Esophagus muscularis mucosa (tissue), 4 donors: ENCODE measurements at regions not wholly inside any gene's neighbourhood (a gene's known extent, or its start where the extent isn't known, plus 50 kb on each side); places are given as distances from the start of the nearest gene placed in this dataset.
"Not testable (repeated sequence)": the region's sequence is repeated elsewhere in the genome, so short reads cannot be mapped to it uniquely, and the experiment has no call there.

Source experiments
- DNase-seq: peaks from one replicate; pipeline ENCODE4 v3.0.0-alpha.2; 2017; ENCODE audit errors: extremely low spot score
- H3K27ac ChIP-seq, 4 donors: fragments of 200-600 bp; sonication (generic); replicated peaks in 1 of 4; 1 replicate in 3 of 4; 2 replicates in 1 of 4; pipeline ENCODE4 v1.5.1; 2016 to 2019; ENCODE audit warnings: mild to moderate bottlenecking in 1 of 4
- H3K27me3 ChIP-seq, 4 donors: fragments of 200-600 bp; sonication (generic); one replicate each; pipeline versions ENCODE4 v1.5.1 to v1.6.0; 2016 to 2019
- H3K36me3 ChIP-seq, 4 donors: fragments of 200-600 bp; sonication (generic); one replicate each; pipeline ENCODE4 v1.5.1; 2016 to 2019
- H3K4me1 ChIP-seq, 4 donors: fragments of 200-600 bp; sonication (generic); one replicate each; pipeline ENCODE4 v1.5.1; 2016 to 2019
- H3K4me3 ChIP-seq, 4 donors: fragments of 200-600 bp; sonication (generic); 1 replicate in 2 of 4; 2 replicates in 2 of 4; pipeline ENCODE4 v1.5.1; 2016 to 2019; ENCODE audit warnings: mild to moderate bottlenecking in 4 of 4, moderate library complexity in 1 of 4
- H3K9me3 ChIP-seq, 4 donors: fragments of 200-600 bp; sonication (generic); 1 replicate in 3 of 4; 2 replicates in 1 of 4; pipeline ENCODE4 v1.5.1; 2016 to 2019
- CTCF ChIP-seq, 3 experiments: fragments of 200-600 bp in 2 of 3; fragments of 450-650 bp in 1 of 3; sonication (generic) in 2 of 3; IDR thresholded peaks; one replicate each; pipeline ENCODE4 v1.5.1; 2017 to 2019; ENCODE audit warnings: antibody characterized with exemption in 3 of 3, mild to moderate bottlenecking in 2 of 3, moderate library complexity in 1 of 3
- EP300 ChIP-seq: sonication (generic); formaldehyde crosslinking; IDR thresholded peaks from one replicate; pipeline ENCODE4 v1.6.1; 2017; ENCODE audit warnings: antibody characterized with exemption
- POLR2A ChIP-seq: fragments of 450-650 bp; IDR thresholded peaks from one replicate; pipeline ENCODE4 v1.6.1; 2017; ENCODE audit warnings: antibody characterized with exemption, moderate library complexity, mild to moderate bottlenecking, low read depth
- POLR2AphosphoS5 ChIP-seq, 2 donors: sonication (generic); formaldehyde crosslinking; IDR thresholded peaks; one replicate each; pipeline ENCODE4 v1.6.1; 2017; ENCODE audit warnings: antibody characterized with exemption in 2 of 2
- WGBS: methylation state at CpG from one replicate; pipeline ENCODE4 v1.1.5; 2018; 5-methylcytosine and 5-hydroxymethylcytosine counted together
- intact Hi-C: fragments of 100-400 bp; cut with DNase I; formaldehyde crosslinking; loops from one replicate; pipeline ENCODE4 v1.15.1; 2023

GRCh38 chr6:11943060-11943459, 69.1 kb upstream of the HIVEP1 start:
- WGBS = 94% methylated on average over 5 of the region's 5 CpGs
- Histone ChIP-seq H3K4me1 (no peaks in the 10 kb centered on the region), H3K27me3 (no peaks in the 10 kb centered on the region), H3K36me3 (no peaks in the 10 kb centered on the region), H3K9me3 (no peaks in the 10 kb centered on the region), H3K4me3 (no peak overlapping the region), H3K27ac (no peak overlapping the region)
- intact Hi-C loops = no loop called here
- DNase-seq = no peak
- TF ChIP-seq POLR2A (no peak), POLR2AphosphoS5 (IDR thresholded peaks at IDR 0.05) (no peak), EP300 (no peak), CTCF (IDR thresholded peaks at IDR 0.05) (no peak)

GRCh38 chr6:11942185-11942864, 69.8 kb upstream of the HIVEP1 start:
- H3K27me3 ChIP-seq = no peaks in the 10 kb centered on the region
- H3K4me1 ChIP-seq = no peaks in the 10 kb centered on the region
- 86% methylated on average over 4 of the region's 4 CpGs for WGBS
- TF ChIP-seq CTCF (IDR thresholded peaks at IDR 0.05) = no peak
- no peak for TF ChIP-seq POLR2AphosphoS5 (IDR thresholded peaks at IDR 0.05)
- no peak for TF ChIP-seq EP300
- TF ChIP-seq POLR2A = no peak
- H3K36me3 ChIP-seq = no peaks in the 10 kb centered on the region
- no peaks in the 10 kb centered on the region for H3K9me3 ChIP-seq
- H3K4me3 ChIP-seq = no peak overlapping the region
- intact Hi-C loops = no loop called here
- no peak for DNase-seq
- H3K27ac ChIP-seq = no peak overlapping the region

- H3K27me3 ChIP-seq, intact Hi-C loops: not testable (repeated sequence)
- WGBS = 96% methylated on average over 8 of the region's 8 CpGs
Measured at GRCh38 chr6:11940532-11941166, 71.5 kb upstream of the HIVEP1 start.

GRCh38 chr6:11938285-11938890, 73.7 kb upstream of the HIVEP1 start:
- H3K27me3 ChIP-seq = no peaks in the 10 kb centered on the region
- no peak for TF ChIP-seq POLR2AphosphoS5 (IDR thresholded peaks at IDR 0.05)
- TF ChIP-seq POLR2A = no peak
- no peak for TF ChIP-seq CTCF (IDR thresholded peaks at IDR 0.05)
- no peak for TF ChIP-seq EP300
- DNase-seq = no peak
- intact Hi-C loops = no loop called here
- H3K9me3 ChIP-seq = no peaks in the 10 kb centered on the region
- H3K27ac ChIP-seq = no peak overlapping the region
- H3K36me3 ChIP-seq = no peaks in the 10 kb centered on the region
- H3K4me3 ChIP-seq = no peak overlapping the region
- H3K4me1 ChIP-seq = no peaks in the 10 kb centered on the region
- 53% methylated on average over 8 of the region's 8 CpGs for WGBS

More at GRCh38 chr6:11940532-11941166, 71.5 kb upstream of the HIVEP1 start:
- not testable (repeated sequence) for H3K36me3 ChIP-seq, H3K4me1 ChIP-seq, H3K27ac ChIP-seq, H3K9me3 ChIP-seq, H3K4me3 ChIP-seq, DNase-seq

- H3K27me3 ChIP-seq = no peaks in the 10 kb centered on the region
- no peak overlapping the region for H3K4me3 ChIP-seq
- H3K4me1 ChIP-seq = no peaks in the 10 kb centered on the region
- no peaks in the 10 kb centered on the region for H3K36me3 ChIP-seq
- H3K27ac ChIP-seq = no peak overlapping the region
- no peaks in the 10 kb centered on the region for H3K9me3 ChIP-seq
- 94% methylated on average over 6 of the region's 6 CpGs for WGBS
- no peak for TF ChIP-seq CTCF (IDR thresholded peaks at IDR 0.05)
- TF ChIP-seq POLR2A = no peak
- no peak for TF ChIP-seq POLR2AphosphoS5 (IDR thresholded peaks at IDR 0.05)
- TF ChIP-seq EP300 = no peak
- no peak for DNase-seq
- intact Hi-C loops = no loop called here
Measured at GRCh38 chr6:11934638-11935037, 77.5 kb upstream of the HIVEP1 start.

- WGBS = 96% methylated on average over 24 of the region's 33 CpGs
- H3K4me1 ChIP-seq, DNase-seq, H3K9me3 ChIP-seq, H3K4me3 ChIP-seq, H3K27ac ChIP-seq, intact Hi-C loops, H3K36me3 ChIP-seq, H3K27me3 ChIP-seq: not testable (repeated sequence)
Measured at GRCh38 chr6:11932892-11933291, 79.2 kb upstream of the HIVEP1 start.
